8988T (cell line): ENCODE measurements at regions not wholly inside any gene's neighbourhood (a gene's known extent, or its start where the extent isn't known, plus 50 kb on each side); places are given as distances from the start of the nearest gene placed in this dataset.

Experiments
- DNase-seq: peaks from one replicate; pipeline ENCODE4 v3.0.0; 2011

DNA sequence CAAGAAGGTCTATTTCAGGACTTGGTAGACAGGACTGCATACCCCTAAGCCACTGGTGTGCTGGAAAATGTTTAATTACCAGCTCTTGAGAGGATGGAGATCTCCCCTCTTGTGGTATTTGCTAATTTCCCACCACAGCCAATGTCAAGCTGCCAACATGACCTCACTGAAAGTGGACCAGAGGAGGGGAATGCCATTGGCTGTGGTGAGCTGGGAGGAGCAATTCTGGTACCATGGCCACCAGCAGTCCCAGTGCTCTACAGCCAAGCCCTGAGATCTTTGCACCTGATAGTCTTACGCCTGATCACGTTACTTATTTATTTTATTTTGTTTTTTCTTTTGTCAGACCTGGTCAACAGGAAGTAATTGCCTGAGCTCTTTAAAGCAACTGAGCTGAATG is 82.5 kb upstream of the BCL6 start:
- no peak for DNase-seq

GRCh38 chr3:187828579-187829452 is 83.5 kb upstream of the BCL6 start:
- no peak for DNase-seq

- DNase-seq, result no peak
Observed at GRCh38 chr3:187830181-187830580, 84.9 kb upstream of the BCL6 start.

DNA sequence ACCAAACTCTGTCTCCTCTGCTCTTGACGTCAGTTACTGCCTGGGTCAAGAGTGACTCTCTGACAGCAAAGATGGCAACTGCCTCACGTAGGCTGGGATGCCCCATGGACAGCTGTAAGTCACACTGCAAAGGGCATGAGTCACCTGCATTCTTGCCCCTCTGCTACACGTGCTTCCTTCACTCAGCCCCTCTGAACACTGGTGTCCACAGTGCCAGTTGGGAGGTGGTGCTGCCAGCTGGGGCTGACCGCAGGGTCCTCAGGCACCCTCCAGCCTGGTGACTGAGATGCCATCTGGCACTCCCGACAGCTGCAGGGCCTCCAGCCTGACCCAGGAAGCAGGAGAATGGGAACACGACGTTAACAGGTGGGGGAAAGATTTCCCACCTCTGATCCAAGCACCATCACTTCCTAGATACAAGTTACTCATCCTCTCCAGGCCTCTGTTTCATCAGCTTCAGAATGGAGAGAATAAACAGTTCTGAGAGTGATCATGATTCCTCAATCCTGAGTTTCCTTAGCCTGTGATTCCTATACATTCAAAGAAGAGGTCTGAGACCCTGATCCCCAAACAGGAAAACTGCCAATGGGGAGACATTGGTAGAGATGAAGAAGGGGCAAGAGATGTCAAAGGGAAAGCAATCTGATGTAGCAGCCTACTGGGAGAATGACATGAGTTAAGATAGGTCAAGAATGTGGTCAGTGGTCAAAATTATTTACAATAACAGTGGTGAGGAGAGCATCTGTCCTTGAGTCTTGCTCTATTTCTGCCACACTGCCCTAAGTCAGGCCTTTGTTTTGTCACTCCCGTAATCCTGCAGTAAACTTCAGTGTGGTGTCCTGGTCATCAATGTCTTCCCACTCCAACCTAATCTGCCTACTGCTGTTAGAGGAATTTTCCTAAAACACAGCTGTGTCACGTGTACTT is 86.1 kb upstream of the BCL6 start:
- DNase-seq, result no peak

GRCh38 chr3:187832202-187832601 is 86.9 kb upstream of the BCL6 start:
- DNase-seq, result no peak

- no peak for DNase-seq
Observed at GRCh38 chr3:187833375-187833774, 88.1 kb upstream of the BCL6 start.

DNA sequence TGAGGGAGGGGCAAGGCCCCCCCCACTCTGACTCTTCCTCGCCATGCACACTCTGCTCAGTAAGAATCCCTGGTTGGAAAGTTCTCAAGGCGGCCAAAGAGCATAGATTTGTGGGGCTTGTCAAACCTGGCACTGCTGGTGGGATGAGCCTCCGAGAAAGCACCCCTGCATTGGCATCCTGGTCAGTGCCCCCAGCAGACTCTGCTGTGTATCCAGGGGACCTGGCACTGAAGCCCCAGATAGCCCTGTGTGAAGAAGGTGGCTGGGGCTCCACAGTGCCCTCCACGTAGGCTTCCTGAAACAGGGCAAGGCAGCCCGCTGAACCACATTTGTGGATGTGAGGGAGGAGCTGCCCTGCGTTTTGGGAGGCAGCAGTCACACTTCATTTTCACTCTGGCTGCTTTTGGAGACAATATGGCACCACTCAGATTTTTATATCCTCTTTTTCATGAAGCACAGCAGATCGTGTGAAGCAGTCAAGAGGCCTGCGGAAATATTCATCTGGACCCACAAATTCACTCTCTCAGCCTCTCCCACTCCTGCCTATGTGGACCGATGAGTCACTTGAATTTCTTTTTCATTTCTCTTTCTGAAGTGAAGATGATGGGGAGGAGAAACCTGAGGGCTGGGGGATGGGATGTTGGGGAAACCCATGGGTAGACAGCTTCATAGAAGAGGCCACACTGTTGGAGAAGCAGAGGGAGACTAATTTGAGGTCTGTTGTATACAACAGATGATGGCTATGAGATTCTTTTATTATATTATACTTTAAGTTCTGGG is 88.7 kb upstream of the BCL6 start:
- DNase-seq, result no peak

- DNase-seq, result no peak
Observed at GRCh38 chr3:187836823-187837770, 91.8 kb upstream of the BCL6 start.

- DNase-seq, result no peak
Observed at GRCh38 chr3:187838016-187838540, 92.8 kb upstream of the BCL6 start.

GRCh38 chr3:187839422-187839821 is 94.2 kb upstream of the BCL6 start:
- DNase-seq, result no peak

GRCh38 chr3:187840856-187841255 is 95.6 kb upstream of the BCL6 start:
- no peak for DNase-seq

DNA sequence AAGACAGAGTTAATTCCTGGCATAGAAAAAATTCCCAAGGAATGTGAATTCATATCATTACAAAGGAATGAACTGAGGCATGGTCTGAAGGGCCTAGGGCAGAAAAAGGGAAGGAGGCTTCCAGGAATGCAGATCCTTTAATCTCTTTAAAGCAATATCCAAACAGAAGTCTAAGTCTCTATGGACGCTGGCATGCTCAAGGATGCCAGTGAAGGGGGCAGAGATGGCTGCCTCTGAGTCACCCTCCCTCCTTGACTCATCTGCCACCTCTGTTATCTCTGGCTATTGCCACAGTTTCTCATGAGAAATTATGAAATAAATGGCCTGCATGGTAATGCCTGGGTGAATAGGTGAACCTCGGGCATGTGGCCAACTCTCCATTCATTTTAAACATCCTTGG is 96.3 kb upstream of the BCL6 start:
- no peak for DNase-seq

DNA sequence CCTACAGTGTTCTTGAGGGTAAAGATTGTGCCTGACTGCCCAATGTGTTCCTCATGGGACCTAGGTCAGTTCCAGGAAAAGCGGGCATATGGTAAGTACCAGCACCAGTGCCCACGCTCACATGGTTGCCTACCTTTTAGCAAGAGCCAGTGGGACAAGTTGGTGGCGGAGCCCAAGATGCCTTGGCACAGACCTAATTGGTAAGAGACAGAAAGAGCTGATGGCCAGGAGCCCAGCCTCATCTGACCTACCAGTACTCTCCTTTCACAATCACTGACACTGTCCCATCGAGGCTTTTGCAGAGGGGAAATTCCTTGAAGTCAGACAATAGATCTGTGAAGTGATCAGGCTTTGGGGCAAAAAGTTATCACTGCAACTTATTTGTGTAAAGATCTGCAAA is 98.4 kb upstream of the BCL6 start:
- DNase-seq, result no peak

GRCh38 chr3:187844708-187845107 is 99.4 kb upstream of the BCL6 start:
- no peak for DNase-seq

DNA sequence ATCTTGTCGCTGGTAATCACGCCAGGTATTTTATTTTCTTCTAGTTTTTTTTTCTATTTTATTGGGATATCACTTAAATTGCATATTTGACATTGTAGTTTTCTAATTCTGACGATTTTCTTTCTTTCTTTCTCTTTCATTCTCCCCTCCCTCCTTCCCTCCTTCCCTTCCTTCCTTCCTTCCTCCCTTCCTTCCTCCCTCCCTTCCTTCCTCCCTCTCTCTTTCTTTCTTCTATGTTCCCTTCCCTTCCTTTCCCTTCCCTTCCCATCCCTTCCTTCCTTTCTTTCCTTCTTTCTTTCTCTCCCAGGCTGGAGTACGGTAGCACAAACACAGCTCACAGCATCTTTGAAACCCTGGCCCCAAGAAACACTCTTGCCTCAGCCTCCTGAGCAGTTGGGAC is 100.6 kb upstream of the BCL6 start:
- DNase-seq, result no peak

- DNase-seq, result no peak
Observed at GRCh38 chr3:187848401-187848800, 103.1 kb upstream of the BCL6 start.

- no peak for DNase-seq
Observed at GRCh38 chr3:187849016-187849654, 103.9 kb upstream of the BCL6 start.

- DNase-seq, result no peak
Observed at GRCh38 chr3:187850258-187850921, 105.1 kb upstream of the BCL6 start.

DNA sequence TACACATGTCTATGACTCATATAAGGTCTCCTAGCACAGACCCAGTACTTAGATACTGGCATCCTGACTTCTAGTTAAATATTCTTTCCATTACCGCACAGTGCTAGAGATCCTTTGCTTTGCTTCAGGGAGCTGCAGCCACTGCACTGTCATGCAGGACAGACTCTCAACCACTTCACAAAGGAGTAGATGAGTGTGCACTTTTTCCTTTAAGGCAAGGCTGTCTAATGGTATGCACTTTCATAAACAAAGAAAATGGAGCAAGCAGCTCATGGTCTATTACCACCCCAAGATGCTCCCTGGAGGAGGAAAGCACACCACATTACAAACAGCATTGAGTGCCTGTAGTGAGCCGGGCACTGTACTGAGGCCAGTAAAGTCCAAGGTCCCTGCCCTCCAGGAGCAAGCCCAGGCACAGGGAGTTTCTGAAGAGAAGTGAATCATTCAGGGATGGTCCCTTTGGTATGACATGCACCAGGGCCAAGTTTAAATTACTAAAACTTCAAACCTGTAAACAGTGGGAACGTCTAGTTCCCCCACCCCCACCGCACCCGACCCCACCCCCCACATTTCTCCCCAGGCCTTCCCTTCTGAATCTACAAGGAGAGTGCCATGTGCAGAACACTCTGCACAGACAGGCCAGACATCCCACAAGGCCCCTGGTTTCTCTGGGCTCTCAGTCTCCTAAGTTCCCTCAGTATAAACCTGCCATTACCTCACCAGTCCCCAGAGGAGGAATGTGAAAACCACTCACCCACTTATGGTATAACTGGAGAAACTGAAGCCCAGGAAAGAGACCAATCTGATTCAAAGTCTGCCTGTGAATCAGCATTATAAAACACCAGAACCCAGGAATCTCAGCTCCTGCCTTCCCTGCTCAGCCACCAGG is 107.8 kb upstream of the BCL6 start:
- DNase-seq, result no peak

- no peak for DNase-seq
Observed at GRCh38 chr3:187855131-187855530, 109.9 kb upstream of the BCL6 start.
